DND-41 (cell line): ENCODE measurements at regions not wholly inside any gene's neighbourhood (a gene's known extent, or its start where the extent isn't known, plus 50 kb on each side); places are given as distances from the start of the nearest gene placed in this dataset.

Experiments
- CTCF ChIP-seq: IDR thresholded peaks from 2 replicates; pipeline ENCODE4 v1.5.1; 2012; ENCODE audit warnings: borderline replicate concordance, low read length, moderate library complexity, mild to moderate bottlenecking; ENCODE audit not compliant: poor library complexity, severe bottlenecking; ENCODE audit errors: extremely low read depth
- EZH2 ChIP-seq: IDR thresholded peaks from 3 replicates; pipeline ENCODE4 v1.6.1; 2012; ENCODE audit warnings: borderline replicate concordance, low read depth, mild to moderate bottlenecking, moderate library complexity, low read length, inconsistent platforms; ENCODE audit not compliant: severe bottlenecking

DNA sequence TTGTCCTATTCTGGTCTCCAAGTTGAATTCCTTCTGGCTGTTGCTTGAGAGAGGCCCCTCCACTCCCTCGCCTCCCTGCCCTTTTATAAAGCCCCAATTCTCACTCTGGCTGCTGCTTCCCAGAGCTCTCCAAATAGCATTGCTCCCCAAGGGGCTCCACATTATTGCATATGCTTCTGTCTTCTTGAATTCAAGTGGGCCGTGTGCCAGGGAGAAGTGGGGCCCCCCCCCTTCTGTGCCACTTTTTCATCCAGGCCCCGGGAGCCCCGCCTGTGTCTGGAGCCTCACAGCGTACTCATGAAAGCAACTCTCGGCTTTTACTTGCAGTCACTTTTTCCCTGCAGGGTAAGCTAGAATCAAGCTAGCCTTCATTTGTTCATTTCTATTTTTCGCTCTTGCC lies 265.1 kb downstream of the CCSER2 start:
- TF ChIP-seq CTCF = no peak
- no peak for TF ChIP-seq EZH2
